ENCODE measurements at regions not wholly inside any gene's neighbourhood (a gene's known extent, or its start where the extent isn't known, plus 50 kb on each side); places are given as distances from the start of the nearest gene placed in this dataset.

- TF ChIP-seq EZH2 (IDR thresholded peaks at IDR 0.05; ENCODE audit: borderline replicate concordance, low read depth, low read length, severe bottlenecking) (no peak), CTCF (IDR thresholded peaks at IDR 0.05; ENCODE audit: extremely low read depth in 1 of 2, insufficient read depth in 1 of 2, low read depth in 1 of 2, low read length in 2 of 2) (no peak), MAX (IDR thresholded peaks at IDR 0.05; ENCODE audit: insufficient read depth, insufficient read length) (no peak)
Measured at GRCh38 chr5:165161204-165161603, 1655.8 kb downstream of the MAT2B start.

Data from endothelial cell of umbilical vein (primary cell).